Keratinocyte (primary cell): ENCODE measurements at regions not wholly inside any gene's neighbourhood (a gene's known extent, or its start where the extent isn't known, plus 50 kb on each side); places are given as distances from the start of the nearest gene placed in this dataset.

ENCODE experiments used
- CTCF ChIP-seq, 3 experiments: IDR thresholded peaks in 1 of 3; conservative IDR thresholded peaks in 1 of 3; optimal IDR thresholded peaks in 1 of 3; 2 replicates in 2 of 3; 3 replicates in 1 of 3; pipeline versions ENCODE3 to v1.5.1; 2011; ENCODE audit warnings: low read length in 3 of 3, mild to moderate bottlenecking in 3 of 3, moderate library complexity in 2 of 3, control low read depth in 1 of 3, inconsistent platforms in 1 of 3; ENCODE audit not compliant: insufficient read depth in 2 of 3; ENCODE audit errors: extremely low read depth in 1 of 3
- EZH2 ChIP-seq: IDR thresholded peaks from one replicate; pipeline ENCODE4 v1.6.1; 2012; ENCODE audit warnings: inconsistent platforms, mild to moderate bottlenecking, low read length, moderate library complexity

DNA sequence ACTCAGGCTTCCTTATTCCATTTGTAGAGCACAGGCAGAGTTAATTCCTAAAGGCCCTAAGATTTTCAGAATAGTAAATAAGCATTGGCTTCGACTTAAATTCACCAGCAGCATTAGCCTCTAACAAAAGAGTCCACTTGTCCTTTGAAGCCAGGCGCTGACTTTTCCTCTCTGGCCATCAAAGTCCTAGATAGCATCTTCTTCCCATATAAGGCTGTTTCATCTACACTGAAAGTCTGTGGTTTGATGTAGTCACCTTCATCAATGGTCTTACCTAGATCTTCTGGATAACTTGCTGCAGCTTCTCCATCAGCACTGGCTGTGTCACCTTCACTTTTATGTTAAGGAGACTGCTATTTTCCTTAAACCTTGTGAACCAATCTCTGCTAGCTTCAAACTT, 118.3 kb upstream of the SOX6 start:
- TF ChIP-seq CTCF (optimal IDR thresholded peaks at IDR 0.05 in 1 of 3, IDR thresholded peaks at IDR 0.05 in 1 of 3, conservative IDR thresholded peaks at IDR 0.05 in 1 of 3; ENCODE audit: extremely low read depth in 1 of 3, insufficient read depth in 2 of 3, low read length in 3 of 3) (no peak), EZH2 (no peak)
